ENCODE measurements at regions not wholly inside any gene's neighbourhood (a gene's known extent, or its start where the extent isn't known, plus 50 kb on each side); places are given as distances from the start of the nearest gene placed in this dataset.
"Not testable (repeated sequence)": the region's sequence is repeated elsewhere in the genome, so short reads cannot be mapped to it uniquely, and the experiment has no call there.

GRCh38 chr20:40278673-40279072, 410.4 kb downstream of the MAFB start:
- no peak for DNase-seq

GRCh38 chr20:40276301-40276700, 412.7 kb downstream of the MAFB start:
- DNase-seq: no peak

GRCh38 chr20:40275738-40276137, 413.3 kb downstream of the MAFB start:
- no peak for DNase-seq

- no peak for DNase-seq
These were observed 414.0 kb downstream of the MAFB start for GRCh38 chr20:40274912-40275533.

- DNase-seq: not testable (repeated sequence)
These were observed 419.8 kb downstream of the MAFB start for GRCh38 chr20:40269274-40269673.

- no peak for DNase-seq
These were observed 420.5 kb downstream of the MAFB start for GRCh38 chr20:40268321-40269075.

GRCh38 chr20:40265825-40266533, 423.1 kb downstream of the MAFB start:
- no peak for DNase-seq

GRCh38 chr20:40262219-40262618, 426.8 kb downstream of the MAFB start:
- DNase-seq: no peak

GRCh38 chr20:40258931-40259330, 430.1 kb downstream of the MAFB start:
- DNase-seq: no peak

- no peak for DNase-seq
These were observed 431.3 kb downstream of the MAFB start for GRCh38 chr20:40257763-40258162.

GRCh38 chr20:40255365-40255764, 433.7 kb downstream of the MAFB start:
- DNase-seq: no peak

GRCh38 chr20:40254023-40254772, 434.8 kb downstream of the MAFB start:
- no peak for DNase-seq

GRCh38 chr20:40251284-40251932, 437.6 kb downstream of the MAFB start:
- DNase-seq: no peak

- DNase-seq: no peak
These were observed 439.2 kb downstream of the MAFB start for GRCh38 chr20:40249805-40250204.

GRCh38 chr20:40245829-40246228, 443.2 kb downstream of the MAFB start:
- no peak for DNase-seq

- no peak for DNase-seq
These were observed 444.8 kb downstream of the MAFB start for GRCh38 chr20:40244286-40244685.

GRCh38 chr20:40241596-40242343, 447.3 kb downstream of the MAFB start:
- DNase-seq: no peak

GRCh38 chr20:40238511-40238910, 450.5 kb downstream of the MAFB start:
- DNase-seq: peak; percentile 20 to 60

GRCh38 chr20:40234593-40234992, 454.4 kb downstream of the MAFB start:
- no peak for DNase-seq

- no peak for DNase-seq
These were observed 455.6 kb downstream of the MAFB start for GRCh38 chr20:40233406-40233805.

GRCh38 chr20:40232756-40233155, 456.3 kb downstream of the MAFB start:
- DNase-seq: no peak
